C4-2B (cell line): ENCODE measurements at regions not wholly inside any gene's neighbourhood (a gene's known extent, or its start where the extent isn't known, plus 50 kb on each side); places are given as distances from the start of the nearest gene placed in this dataset.

Experiments used
- ZFX ChIP-seq: fragments of 450-650 bp; IDR thresholded peaks from 2 replicates; pipeline ENCODE4 v1.6.1; 2017
- TF ChIP-seq, protein P1 (sequence below): fragments of 450-650 bp; conservative IDR thresholded peaks from 2 replicates; pipeline ENCODE4 v1.5.1; 2017; ENCODE audit warnings: mild to moderate bottlenecking

DNA sequence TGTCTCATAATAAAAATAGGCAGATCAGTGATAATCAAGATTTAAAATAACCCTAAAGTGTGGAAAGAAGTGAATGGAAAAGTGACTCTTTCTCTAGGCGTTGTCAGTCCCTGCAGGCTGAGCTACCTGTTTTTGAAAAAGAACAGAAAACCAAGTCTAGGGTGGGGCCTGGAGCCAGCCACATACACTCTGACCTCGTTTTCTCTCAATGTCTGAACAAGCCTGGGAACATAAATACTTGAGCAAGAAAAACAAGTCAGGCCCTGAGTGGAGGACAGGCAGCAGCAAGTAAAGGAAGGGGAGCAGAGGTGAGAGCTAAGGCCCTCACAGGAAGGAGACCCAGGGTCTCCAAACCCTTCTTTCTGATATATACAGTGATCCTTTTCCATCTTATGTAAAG is 91.7 kb upstream of the HPF1 start:
- TF ChIP-seq, protein P1, sequence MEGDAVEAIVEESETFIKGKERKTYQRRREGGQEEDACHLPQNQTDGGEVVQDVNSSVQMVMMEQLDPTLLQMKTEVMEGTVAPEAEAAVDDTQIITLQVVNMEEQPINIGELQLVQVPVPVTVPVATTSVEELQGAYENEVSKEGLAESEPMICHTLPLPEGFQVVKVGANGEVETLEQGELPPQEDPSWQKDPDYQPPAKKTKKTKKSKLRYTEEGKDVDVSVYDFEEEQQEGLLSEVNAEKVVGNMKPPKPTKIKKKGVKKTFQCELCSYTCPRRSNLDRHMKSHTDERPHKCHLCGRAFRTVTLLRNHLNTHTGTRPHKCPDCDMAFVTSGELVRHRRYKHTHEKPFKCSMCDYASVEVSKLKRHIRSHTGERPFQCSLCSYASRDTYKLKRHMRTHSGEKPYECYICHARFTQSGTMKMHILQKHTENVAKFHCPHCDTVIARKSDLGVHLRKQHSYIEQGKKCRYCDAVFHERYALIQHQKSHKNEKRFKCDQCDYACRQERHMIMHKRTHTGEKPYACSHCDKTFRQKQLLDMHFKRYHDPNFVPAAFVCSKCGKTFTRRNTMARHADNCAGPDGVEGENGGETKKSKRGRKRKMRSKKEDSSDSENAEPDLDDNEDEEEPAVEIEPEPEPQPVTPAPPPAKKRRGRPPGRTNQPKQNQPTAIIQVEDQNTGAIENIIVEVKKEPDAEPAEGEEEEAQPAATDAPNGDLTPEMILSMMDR = no peak
- no peak for TF ChIP-seq ZFX
